ENCODE measurements at regions not wholly inside any gene's neighbourhood (a gene's known extent, or its start where the extent isn't known, plus 50 kb on each side); places are given as distances from the start of the nearest gene placed in this dataset.

DNA sequence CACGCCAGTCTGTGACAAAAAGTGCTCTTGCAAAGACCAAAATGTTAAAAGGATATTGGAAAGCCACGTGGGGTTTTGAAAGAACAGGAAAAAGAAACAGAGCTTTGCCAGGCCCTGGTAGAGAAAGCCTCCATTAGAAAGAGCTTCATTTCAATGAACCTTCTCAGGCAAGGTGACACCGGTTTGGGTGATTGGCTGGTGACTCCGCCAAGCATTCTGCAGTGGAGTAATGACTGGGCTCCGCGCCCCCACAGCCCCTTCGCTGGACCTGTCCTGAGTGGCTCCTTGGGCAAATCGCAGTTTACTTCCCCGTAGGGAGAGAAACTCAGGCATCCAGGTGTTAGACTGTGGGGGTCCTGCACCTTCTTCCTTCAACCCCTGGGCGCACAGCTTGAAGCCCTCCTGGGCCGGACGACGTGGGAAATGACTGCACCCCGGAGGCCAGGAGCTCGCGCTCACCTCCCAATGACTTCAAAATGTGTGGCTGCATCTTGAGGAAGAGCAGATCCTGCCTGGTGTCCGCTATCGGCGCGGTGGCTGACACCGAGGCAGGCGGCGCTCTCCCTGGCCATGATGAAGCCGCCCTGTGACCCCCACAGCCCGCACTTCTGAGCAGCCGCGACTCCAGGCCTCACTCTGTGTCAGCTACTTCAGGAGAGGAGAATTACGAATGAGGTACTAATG is 444.6 kb upstream of the SGCG start:
- H3K9ac ChIP-seq (ENCODE audit: low read depth in 1 of 2, low read length in 2 of 2): no peak overlapping the region

GRCh38 chr13:22736768-22737092 is 444.0 kb upstream of the SGCG start:
- no peaks in the 10 kb centered on the region for H3K4me1 ChIP-seq (ENCODE audit: control insufficient read depth in 1 of 2, insufficient read depth in 2 of 2, low read length in 2 of 2)
- no peak overlapping the region for H3K27ac ChIP-seq (ENCODE audit: low read depth, low read length)
- H3K9me3 ChIP-seq (ENCODE audit: control insufficient read depth in 1 of 2, low read length in 2 of 2): no peaks in the 10 kb centered on the region
- H3K9ac ChIP-seq (ENCODE audit: low read depth in 1 of 2, low read length in 2 of 2): no peak overlapping the region
- no peaks in the 10 kb centered on the region for H3K36me3 ChIP-seq (ENCODE audit: control insufficient read depth in 1 of 2, insufficient read depth in 2 of 2, low read length in 2 of 2)
- H3K27me3 ChIP-seq (ENCODE audit: control insufficient read depth in 1 of 2, insufficient read depth in 2 of 2, low read length in 2 of 2): no peaks in the 10 kb centered on the region
- no peak overlapping the region for H3K4me3 ChIP-seq (ENCODE audit: low read depth in 1 of 2, low read length in 2 of 2)

More for the DNA sequence above, 444.6 kb upstream of the SGCG start:
- H3K27me3 ChIP-seq (ENCODE audit: control insufficient read depth in 1 of 2, insufficient read depth in 2 of 2, low read length in 2 of 2): no peaks in the 10 kb centered on the region
- no peaks in the 10 kb centered on the region for H3K9me3 ChIP-seq (ENCODE audit: control insufficient read depth in 1 of 2, low read length in 2 of 2)
- no peak overlapping the region for H3K27ac ChIP-seq (ENCODE audit: low read depth, low read length)
- H3K36me3 ChIP-seq (ENCODE audit: control insufficient read depth in 1 of 2, insufficient read depth in 2 of 2, low read length in 2 of 2): no peaks in the 10 kb centered on the region
- H3K4me1 ChIP-seq (ENCODE audit: control insufficient read depth in 1 of 2, insufficient read depth in 2 of 2, low read length in 2 of 2): no peaks in the 10 kb centered on the region
- no peak overlapping the region for H3K4me3 ChIP-seq (ENCODE audit: low read depth in 1 of 2, low read length in 2 of 2)

- H3K36me3 ChIP-seq (ENCODE audit: control insufficient read depth in 1 of 2, insufficient read depth in 2 of 2, low read length in 2 of 2): no peaks in the 10 kb centered on the region
- no peaks in the 10 kb centered on the region for H3K9me3 ChIP-seq (ENCODE audit: control insufficient read depth in 1 of 2, low read length in 2 of 2)
- no peak overlapping the region for H3K27ac ChIP-seq (ENCODE audit: low read depth, low read length)
- no peaks in the 10 kb centered on the region for H3K27me3 ChIP-seq (ENCODE audit: control insufficient read depth in 1 of 2, insufficient read depth in 2 of 2, low read length in 2 of 2)
- no peak overlapping the region for H3K4me3 ChIP-seq (ENCODE audit: low read depth in 1 of 2, low read length in 2 of 2)
- H3K4me1 ChIP-seq (ENCODE audit: control insufficient read depth in 1 of 2, insufficient read depth in 2 of 2, low read length in 2 of 2): no peaks in the 10 kb centered on the region
- no peak overlapping the region for H3K9ac ChIP-seq (ENCODE audit: low read depth in 1 of 2, low read length in 2 of 2)
Observed at GRCh38 chr13:22738357-22738756, 442.4 kb upstream of the SGCG start.

- Histone ChIP-seq H3K9me3 (ENCODE audit: control insufficient read depth in 1 of 2, low read length in 2 of 2) (no peaks in the 10 kb centered on the region), H3K36me3 (ENCODE audit: control insufficient read depth in 1 of 2, insufficient read depth in 2 of 2, low read length in 2 of 2) (no peaks in the 10 kb centered on the region), H3K27ac (ENCODE audit: low read depth, low read length) (no peak overlapping the region), H3K27me3 (ENCODE audit: control insufficient read depth in 1 of 2, insufficient read depth in 2 of 2, low read length in 2 of 2) (no peaks in the 10 kb centered on the region), H3K4me3 (ENCODE audit: low read depth in 1 of 2, low read length in 2 of 2) (no peak overlapping the region), H3K9ac (ENCODE audit: low read depth in 1 of 2, low read length in 2 of 2) (no peak overlapping the region), H3K4me1 (ENCODE audit: control insufficient read depth in 1 of 2, insufficient read depth in 2 of 2, low read length in 2 of 2) (no peaks in the 10 kb centered on the region)
Observed at GRCh38 chr13:22740264-22740663, 440.5 kb upstream of the SGCG start.

GRCh38 chr13:22744688-22745452 is 435.9 kb upstream of the SGCG start:
- Histone ChIP-seq H3K9me3 (ENCODE audit: control insufficient read depth in 1 of 2, low read length in 2 of 2) (no peaks in the 10 kb centered on the region), H3K27ac (ENCODE audit: low read depth, low read length) (no peak overlapping the region), H3K4me1 (ENCODE audit: control insufficient read depth in 1 of 2, insufficient read depth in 2 of 2, low read length in 2 of 2) (no peaks in the 10 kb centered on the region), H3K9ac (ENCODE audit: low read depth in 1 of 2, low read length in 2 of 2) (no peak overlapping the region), H3K4me3 (ENCODE audit: low read depth in 1 of 2, low read length in 2 of 2) (no peak overlapping the region), H3K27me3 (ENCODE audit: control insufficient read depth in 1 of 2, insufficient read depth in 2 of 2, low read length in 2 of 2) (no peaks in the 10 kb centered on the region), H3K36me3 (ENCODE audit: control insufficient read depth in 1 of 2, insufficient read depth in 2 of 2, low read length in 2 of 2) (no peaks in the 10 kb centered on the region)

GRCh38 chr13:22748866-22749577 is 431.8 kb upstream of the SGCG start:
- Histone ChIP-seq H3K4me3 (ENCODE audit: low read depth in 1 of 2, low read length in 2 of 2) (no peak overlapping the region), H3K9me3 (ENCODE audit: control insufficient read depth in 1 of 2, low read length in 2 of 2) (no peaks in the 10 kb centered on the region), H3K36me3 (ENCODE audit: control insufficient read depth in 1 of 2, insufficient read depth in 2 of 2, low read length in 2 of 2) (no peaks in the 10 kb centered on the region), H3K27me3 (ENCODE audit: control insufficient read depth in 1 of 2, insufficient read depth in 2 of 2, low read length in 2 of 2) (no peaks in the 10 kb centered on the region), H3K9ac (ENCODE audit: low read depth in 1 of 2, low read length in 2 of 2) (no peak overlapping the region), H3K27ac (ENCODE audit: low read depth, low read length) (no peak overlapping the region), H3K4me1 (ENCODE audit: control insufficient read depth in 1 of 2, insufficient read depth in 2 of 2, low read length in 2 of 2) (no peaks in the 10 kb centered on the region)

GRCh38 chr13:22749626-22750025 is 431.2 kb upstream of the SGCG start:
- Histone ChIP-seq H3K36me3 (ENCODE audit: control insufficient read depth in 1 of 2, insufficient read depth in 2 of 2, low read length in 2 of 2) (no peaks in the 10 kb centered on the region), H3K27ac (ENCODE audit: low read depth, low read length) (no peak overlapping the region)

GRCh38 chr13:22757530-22758120 is 423.2 kb upstream of the SGCG start:
- no peak overlapping the region for H3K9ac ChIP-seq (ENCODE audit: low read depth in 1 of 2, low read length in 2 of 2)
- H3K4me1 ChIP-seq (ENCODE audit: control insufficient read depth in 1 of 2, insufficient read depth in 2 of 2, low read length in 2 of 2): no peaks in the 10 kb centered on the region
- no peaks in the 10 kb centered on the region for H3K36me3 ChIP-seq (ENCODE audit: control insufficient read depth in 1 of 2, insufficient read depth in 2 of 2, low read length in 2 of 2)
- H3K4me3 ChIP-seq (ENCODE audit: low read depth in 1 of 2, low read length in 2 of 2): no peak overlapping the region
- no peak overlapping the region for H3K27ac ChIP-seq (ENCODE audit: low read depth, low read length)
- no peaks in the 10 kb centered on the region for H3K27me3 ChIP-seq (ENCODE audit: control insufficient read depth in 1 of 2, insufficient read depth in 2 of 2, low read length in 2 of 2)
- H3K9me3 ChIP-seq (ENCODE audit: control insufficient read depth in 1 of 2, low read length in 2 of 2): no peaks in the 10 kb centered on the region

More at GRCh38 chr13:22749626-22750025, 431.2 kb upstream of the SGCG start:
- Histone ChIP-seq H3K9me3 (ENCODE audit: control insufficient read depth in 1 of 2, low read length in 2 of 2) (no peaks in the 10 kb centered on the region), H3K4me3 (ENCODE audit: low read depth in 1 of 2, low read length in 2 of 2) (no peak overlapping the region), H3K27me3 (ENCODE audit: control insufficient read depth in 1 of 2, insufficient read depth in 2 of 2, low read length in 2 of 2) (no peaks in the 10 kb centered on the region), H3K9ac (ENCODE audit: low read depth in 1 of 2, low read length in 2 of 2) (no peak overlapping the region), H3K4me1 (ENCODE audit: control insufficient read depth in 1 of 2, insufficient read depth in 2 of 2, low read length in 2 of 2) (no peaks in the 10 kb centered on the region)

- H3K36me3 ChIP-seq (ENCODE audit: control insufficient read depth in 1 of 2, insufficient read depth in 2 of 2, low read length in 2 of 2): no peaks in the 10 kb centered on the region
- no peak overlapping the region for H3K4me3 ChIP-seq (ENCODE audit: low read depth in 1 of 2, low read length in 2 of 2)
- no peak overlapping the region for H3K9ac ChIP-seq (ENCODE audit: low read depth in 1 of 2, low read length in 2 of 2)
- no peaks in the 10 kb centered on the region for H3K4me1 ChIP-seq (ENCODE audit: control insufficient read depth in 1 of 2, insufficient read depth in 2 of 2, low read length in 2 of 2)
- no peak overlapping the region for H3K27ac ChIP-seq (ENCODE audit: low read depth, low read length)
- no peaks in the 10 kb centered on the region for H3K9me3 ChIP-seq (ENCODE audit: control insufficient read depth in 1 of 2, low read length in 2 of 2)
- H3K27me3 ChIP-seq (ENCODE audit: control insufficient read depth in 1 of 2, insufficient read depth in 2 of 2, low read length in 2 of 2): no peaks in the 10 kb centered on the region
Observed at GRCh38 chr13:22758245-22758644, 422.5 kb upstream of the SGCG start.

- no peak overlapping the region for H3K9ac ChIP-seq (ENCODE audit: low read depth in 1 of 2, low read length in 2 of 2)
- H3K4me3 ChIP-seq (ENCODE audit: low read depth in 1 of 2, low read length in 2 of 2): no peak overlapping the region
- H3K4me1 ChIP-seq (ENCODE audit: control insufficient read depth in 1 of 2, insufficient read depth in 2 of 2, low read length in 2 of 2): no peaks in the 10 kb centered on the region
- H3K9me3 ChIP-seq (ENCODE audit: control insufficient read depth in 1 of 2, low read length in 2 of 2): no peaks in the 10 kb centered on the region
- no peaks in the 10 kb centered on the region for H3K36me3 ChIP-seq (ENCODE audit: control insufficient read depth in 1 of 2, insufficient read depth in 2 of 2, low read length in 2 of 2)
- H3K27me3 ChIP-seq (ENCODE audit: control insufficient read depth in 1 of 2, insufficient read depth in 2 of 2, low read length in 2 of 2): no peaks in the 10 kb centered on the region
- no peak overlapping the region for H3K27ac ChIP-seq (ENCODE audit: low read depth, low read length)
Observed at GRCh38 chr13:22761709-22762108, 419.1 kb upstream of the SGCG start.

Measured in duodenal mucosa (tissue), 2 donors.